Neuronal stem cell (in vitro differentiated cells): ENCODE measurements at regions not wholly inside any gene's neighbourhood (a gene's known extent, or its start where the extent isn't known, plus 50 kb on each side); places are given as distances from the start of the nearest gene placed in this dataset.

Experiments used
- DNase-seq: peaks from one replicate; pipeline ENCODE4 v3.0.0-alpha.2; 2013; ENCODE audit warnings: low spot score
- H2AFZ ChIP-seq: one replicate; pipeline ENCODE4 v1.6.1; 2013; ENCODE audit warnings: mild to moderate bottlenecking, low read length, inconsistent platforms
- H2AK5ac ChIP-seq: 2 replicates; pipeline ENCODE4 v1.6.1; 2013; ENCODE audit warnings: low read depth, mild to moderate bottlenecking, inconsistent platforms, low read length, moderate library complexity, mixed read lengths
- H2BK120ac ChIP-seq: 2 replicates; pipeline ENCODE4 v1.6.1; 2013; ENCODE audit warnings: low read depth, mild to moderate bottlenecking, inconsistent platforms, low read length, moderate library complexity, mixed read lengths
- H2BK12ac ChIP-seq: one replicate; pipeline ENCODE4 v1.6.1; 2013; ENCODE audit warnings: low read length, inconsistent platforms
- H2BK15ac ChIP-seq: 2 replicates; pipeline ENCODE4 v1.6.1; 2013; ENCODE audit warnings: mild to moderate bottlenecking, low read length, inconsistent platforms, mixed read lengths
- H2BK5ac ChIP-seq: one replicate; pipeline ENCODE4 v1.6.1; 2013; ENCODE audit warnings: inconsistent platforms, mild to moderate bottlenecking, low read length, moderate library complexity
- H3K14ac ChIP-seq: one replicate; pipeline ENCODE4 v1.6.1; 2013; ENCODE audit warnings: low read length, inconsistent platforms
- H3K18ac ChIP-seq: 2 replicates; pipeline ENCODE4 v1.6.1; 2013; ENCODE audit warnings: low read length, inconsistent platforms
- H3K23ac ChIP-seq: 2 replicates; pipeline ENCODE4 v1.6.1; 2013; ENCODE audit warnings: low read depth, mild to moderate bottlenecking, mixed read lengths, low read length, inconsistent platforms; ENCODE audit not compliant: poor library complexity
- H3K27ac ChIP-seq: replicated peaks from 3 replicates; pipeline ENCODE4 v1.5.1; 2013; ENCODE audit warnings: low read length, inconsistent platforms
- H3K27me3 ChIP-seq, 3 experiments: 2 replicates each; pipeline ENCODE4 v1.6.1; 2013; ENCODE audit warnings: low read length in 3 of 3, mild to moderate bottlenecking in 2 of 3, inconsistent platforms in 1 of 3, low read depth in 1 of 3, mixed read lengths in 1 of 3, moderate library complexity in 1 of 3; ENCODE audit not compliant: control insufficient read depth in 3 of 3, insufficient read depth in 3 of 3
- H3K36me3 ChIP-seq, 2 donors: replicated peaks in 1 of 2; 2 replicates each; pipeline ENCODE4 v1.6.1; 2013; ENCODE audit warnings: low read length in 2 of 2; ENCODE audit not compliant: control insufficient read depth in 2 of 2, insufficient read depth in 2 of 2
- H3K4ac ChIP-seq: 2 replicates; pipeline ENCODE4 v1.6.1; 2013; ENCODE audit warnings: inconsistent platforms, mild to moderate bottlenecking, low read length, moderate library complexity
- H3K4me1 ChIP-seq, 2 donors: 1 replicate in 1 of 2; 2 replicates in 1 of 2; pipeline ENCODE4 v1.6.1; 2013; ENCODE audit warnings: low read length in 2 of 2, low read depth in 1 of 2; ENCODE audit not compliant: control insufficient read depth in 2 of 2, insufficient read depth in 1 of 2
- H3K4me2 ChIP-seq: one replicate; pipeline ENCODE4 v1.6.1; 2013; ENCODE audit warnings: mild to moderate bottlenecking, low read length, inconsistent platforms; ENCODE audit not compliant: insufficient read depth, poor library complexity, severe bottlenecking
- H3K4me3 ChIP-seq, 2 donors: 2 replicates each; pipeline ENCODE4 v1.5.1; 2013; ENCODE audit warnings: low read length in 2 of 2, mild to moderate bottlenecking in 2 of 2, inconsistent platforms in 1 of 2, moderate library complexity in 1 of 2
- H3K79me1 ChIP-seq: one replicate; pipeline ENCODE4 v1.6.1; 2013; ENCODE audit warnings: low read depth, mild to moderate bottlenecking, inconsistent platforms, low read length, moderate library complexity
- H3K9ac ChIP-seq: one replicate; pipeline ENCODE4 v1.6.1; 2013; ENCODE audit warnings: mild to moderate bottlenecking, low read depth, low read length, inconsistent platforms; ENCODE audit not compliant: poor library complexity
- H3K9me3 ChIP-seq, 2 donors: replicated peaks in 1 of 2; 2 replicates each; pipeline versions ENCODE3 to v1.6.1; 2013; ENCODE audit warnings: low read length in 2 of 2, mild to moderate bottlenecking in 2 of 2, inconsistent platforms in 1 of 2, low read depth in 1 of 2, mixed read lengths in 1 of 2, moderate library complexity in 1 of 2; ENCODE audit not compliant: control insufficient read depth in 2 of 2, insufficient read depth in 1 of 2
- H4K8ac ChIP-seq: one replicate; pipeline ENCODE4 v1.6.1; 2013; ENCODE audit warnings: low read depth, mild to moderate bottlenecking, inconsistent platforms, low read length, moderate library complexity
- H4K91ac ChIP-seq: one replicate; pipeline ENCODE4 v1.6.1; 2013; ENCODE audit warnings: low read length, low read depth, mild to moderate bottlenecking, inconsistent platforms; ENCODE audit not compliant: poor library complexity
- WGBS, 2 donors: extraction: QIAGEN DNeasy Blood & Tissue Kit; methylation state at CpG; one replicate each; pipeline ENCODE4 v1.1.7; 2013; ENCODE audit warnings: missing lambda C conversion rate in 2 of 2, mixed read lengths in 1 of 2; ENCODE audit not compliant: insufficient read length in 2 of 2, insufficient replicate concordance in 1 of 2; ENCODE audit errors: extremely low coverage in 2 of 2; 5-methylcytosine and 5-hydroxymethylcytosine counted together

- H3K79me1 ChIP-seq = no peaks in the 10 kb centered on the region
- no peak overlapping the region for H3K27ac ChIP-seq
- no peaks in the 10 kb centered on the region for H3K9me3 ChIP-seq
- H2BK5ac ChIP-seq = no peak overlapping the region
- H2AK5ac ChIP-seq = no peak overlapping the region
- no peak for DNase-seq
- H4K91ac ChIP-seq = no peak overlapping the region
- no peak overlapping the region for H3K4me3 ChIP-seq
- no peak overlapping the region for H4K8ac ChIP-seq
- peaks cover 0 to 13% (median 0%) of the 10 kb centered on the region in 3 experiments for H3K27me3 ChIP-seq
- H3K18ac ChIP-seq = no peak overlapping the region
- no peak overlapping the region for H3K9ac ChIP-seq
- H2BK12ac ChIP-seq = no peak overlapping the region
- no peak overlapping the region for H2BK120ac ChIP-seq
- H3K4me2 ChIP-seq = no peak overlapping the region
- H3K36me3 ChIP-seq = no peaks in the 10 kb centered on the region
- no peak overlapping the region for H3K23ac ChIP-seq
- no peak overlapping the region for H2BK15ac ChIP-seq
- no peak overlapping the region for H3K14ac ChIP-seq
- H2AFZ ChIP-seq = no peak overlapping the region
- H3K4ac ChIP-seq = no peak overlapping the region
- H3K4me1 ChIP-seq = no peaks in the 10 kb centered on the region
Measured at GRCh38 chr2:19807346-19807745, 94.4 kb downstream of the TTC32 start.

DNA sequence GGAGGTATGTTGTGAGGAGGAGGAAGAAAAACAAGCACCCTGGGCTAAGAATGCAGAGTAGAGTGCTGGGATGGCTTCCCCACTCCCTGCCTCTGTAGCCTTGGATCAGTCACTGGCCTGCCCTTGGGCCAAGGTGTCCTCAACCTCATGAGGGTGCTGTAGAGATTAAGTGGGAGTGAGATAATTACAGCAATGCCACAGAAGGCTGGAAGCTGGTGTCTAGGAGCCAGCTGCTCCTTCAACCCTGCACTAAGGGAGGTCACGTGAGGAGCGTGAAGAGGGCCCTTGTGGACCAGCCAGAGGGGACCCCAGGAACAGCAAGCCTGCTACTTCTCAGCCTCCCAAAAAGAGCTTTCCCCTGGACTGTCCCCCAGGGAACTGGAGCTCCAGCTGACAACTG, 95.2 kb downstream of the TTC32 start:
- Histone ChIP-seq H2BK120ac (no peak overlapping the region), H3K27ac (no peak overlapping the region), H2AFZ (no peak overlapping the region), H4K8ac (no peak overlapping the region), H3K36me3 (no peaks in the 10 kb centered on the region), H2BK12ac (no peak overlapping the region), H3K4me1 (no peaks in the 10 kb centered on the region), H3K14ac (no peak overlapping the region), H4K91ac (no peak overlapping the region), H3K4me2 (no peak overlapping the region), H2AK5ac (no peak overlapping the region), H3K9ac (no peak overlapping the region), H3K79me1 (no peaks in the 10 kb centered on the region), H3K18ac (no peak overlapping the region), H3K27me3 (peaks cover 0 to 13% (median 0%) of the 10 kb centered on the region in 3 experiments), H2BK15ac (no peak overlapping the region), H2BK5ac (no peak overlapping the region), H3K4ac (no peak overlapping the region), H3K4me3 (no peak overlapping the region), H3K9me3 (no peaks in the 10 kb centered on the region), H3K23ac (no peak overlapping the region)
- no peak for DNase-seq
- WGBS, 2 donors = no CpG with 5 or more reads among the region's 2 CpGs

GRCh38 chr2:19806131-19806530, 95.7 kb downstream of the TTC32 start:
- H2BK5ac ChIP-seq = no peak overlapping the region
- no peaks in the 10 kb centered on the region for H3K79me1 ChIP-seq
- H3K4me3 ChIP-seq = no peak overlapping the region
- H2AFZ ChIP-seq = no peak overlapping the region
- no peak overlapping the region for H4K91ac ChIP-seq
- H2AK5ac ChIP-seq = no peak overlapping the region
- H3K27ac ChIP-seq = no peak overlapping the region
- no peak overlapping the region for H3K14ac ChIP-seq
- DNase-seq = no peak
- no peak overlapping the region for H3K4me2 ChIP-seq
- no peaks in the 10 kb centered on the region for H3K4me1 ChIP-seq
- H3K9me3 ChIP-seq = no peaks in the 10 kb centered on the region
- H3K23ac ChIP-seq = no peak overlapping the region
- H2BK12ac ChIP-seq = no peak overlapping the region
- H2BK15ac ChIP-seq = no peak overlapping the region
- H3K4ac ChIP-seq = no peak overlapping the region
- H3K9ac ChIP-seq = no peak overlapping the region
- no CpG with 5 or more reads among the region's 4 CpGs for WGBS, 2 donors
- H2BK120ac ChIP-seq = no peak overlapping the region
- H3K18ac ChIP-seq = no peak overlapping the region
- no peak overlapping the region for H4K8ac ChIP-seq
- no peaks in the 10 kb centered on the region for H3K36me3 ChIP-seq
- H3K27me3 ChIP-seq = peaks cover 0 to 13% (median 0%) of the 10 kb centered on the region in 3 experiments

DNA sequence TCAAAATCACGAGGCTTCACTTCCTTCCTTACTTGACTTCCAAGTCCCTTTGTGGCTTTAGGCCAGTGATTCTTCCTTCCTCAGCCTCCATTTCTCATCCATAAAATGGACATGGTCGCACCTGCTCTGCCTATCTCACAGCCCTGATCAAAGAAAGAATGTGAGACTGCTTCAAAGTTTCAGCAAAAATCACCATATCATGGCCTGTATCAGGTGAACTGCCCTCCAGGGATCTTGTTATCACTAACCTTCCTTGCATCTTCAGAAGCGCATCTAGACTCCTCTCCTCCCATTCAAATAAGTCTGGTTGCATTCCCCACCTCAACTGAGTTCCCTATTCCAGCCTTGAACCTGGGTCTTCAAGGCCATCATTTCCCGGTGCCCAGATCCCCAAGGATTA, 96.5 kb downstream of the TTC32 start:
- H4K8ac ChIP-seq = no peak overlapping the region
- no peak overlapping the region for H2AK5ac ChIP-seq
- no peak for DNase-seq
- no peak overlapping the region for H2BK120ac ChIP-seq
- H2BK12ac ChIP-seq = no peak overlapping the region
- H3K27ac ChIP-seq = no peak overlapping the region
- H2BK15ac ChIP-seq = no peak overlapping the region
- H3K9me3 ChIP-seq = no peaks in the 10 kb centered on the region
- H3K9ac ChIP-seq = no peak overlapping the region
- no peaks in the 10 kb centered on the region for H3K36me3 ChIP-seq
- no peak overlapping the region for H3K23ac ChIP-seq
- H2BK5ac ChIP-seq = no peak overlapping the region
- no CpG with 5 or more reads among the region's 4 CpGs for WGBS, 2 donors
- peaks cover 0 to 13% (median 0%) of the 10 kb centered on the region in 3 experiments for H3K27me3 ChIP-seq
- no peak overlapping the region for H3K14ac ChIP-seq
- H3K79me1 ChIP-seq = no peaks in the 10 kb centered on the region
- no peak overlapping the region for H3K4ac ChIP-seq
- H3K4me1 ChIP-seq = no peaks in the 10 kb centered on the region
- no peak overlapping the region for H3K4me3 ChIP-seq
- H4K91ac ChIP-seq = no peak overlapping the region
- H2AFZ ChIP-seq = no peak overlapping the region
- H3K18ac ChIP-seq = no peak overlapping the region
- H3K4me2 ChIP-seq = no peak overlapping the region
